Activated T-helper 1 cell treated with anti-CD3 and anti-CD28 coated beads, Interleukin-12 subunit alpha, Interleukin-12 subunit beta, Interleukin-2, Interleukin-4 antibody, amounts not matched to agents 30 ng/mL and 10 ng/mL and 1 ng/mL, durations not matched to agents 14 hours and 24 hours and 36 hours (primary cell): ENCODE measurements at regions not wholly inside any gene's neighbourhood (a gene's known extent, or its start where the extent isn't known, plus 50 kb on each side); places are given as distances from the start of the nearest gene placed in this dataset.

Experiments
- DNase-seq: peaks from one replicate; pipeline ENCODE4 v3.0.0; 2021; ENCODE audit warnings: low spot score
- H3K27ac Mint-ChIP-seq: one replicate; pipeline ENCODE4 v1.8.0; 2021; ENCODE audit warnings: mild to moderate bottlenecking, mixed read lengths
- H3K27me3 Mint-ChIP-seq: one replicate; pipeline ENCODE4 v1.8.0; 2022; ENCODE audit warnings: mild to moderate bottlenecking, moderate library complexity, mixed read lengths; ENCODE audit not compliant: insufficient read depth
- H3K36me3 Mint-ChIP-seq: one replicate; pipeline ENCODE4 v1.8.0; 2021; ENCODE audit warnings: low read depth, mixed read lengths
- H3K4me1 Mint-ChIP-seq: one replicate; pipeline ENCODE4 v1.8.0; 2021; ENCODE audit warnings: low read depth, mixed read lengths
- H3K4me3 Mint-ChIP-seq: one replicate; pipeline ENCODE4 v1.8.0; 2021; ENCODE audit warnings: mild to moderate bottlenecking, moderate library complexity, mixed read lengths
- H3K9me3 Mint-ChIP-seq: one replicate; pipeline ENCODE4 v1.8.0; 2021; ENCODE audit warnings: mixed read lengths
- intact Hi-C: fragments of 100-400 bp; cut with micrococcal nuclease; formaldehyde crosslinking; loops from one replicate; pipeline ENCODE4 v1.15.1; 2024

DNA sequence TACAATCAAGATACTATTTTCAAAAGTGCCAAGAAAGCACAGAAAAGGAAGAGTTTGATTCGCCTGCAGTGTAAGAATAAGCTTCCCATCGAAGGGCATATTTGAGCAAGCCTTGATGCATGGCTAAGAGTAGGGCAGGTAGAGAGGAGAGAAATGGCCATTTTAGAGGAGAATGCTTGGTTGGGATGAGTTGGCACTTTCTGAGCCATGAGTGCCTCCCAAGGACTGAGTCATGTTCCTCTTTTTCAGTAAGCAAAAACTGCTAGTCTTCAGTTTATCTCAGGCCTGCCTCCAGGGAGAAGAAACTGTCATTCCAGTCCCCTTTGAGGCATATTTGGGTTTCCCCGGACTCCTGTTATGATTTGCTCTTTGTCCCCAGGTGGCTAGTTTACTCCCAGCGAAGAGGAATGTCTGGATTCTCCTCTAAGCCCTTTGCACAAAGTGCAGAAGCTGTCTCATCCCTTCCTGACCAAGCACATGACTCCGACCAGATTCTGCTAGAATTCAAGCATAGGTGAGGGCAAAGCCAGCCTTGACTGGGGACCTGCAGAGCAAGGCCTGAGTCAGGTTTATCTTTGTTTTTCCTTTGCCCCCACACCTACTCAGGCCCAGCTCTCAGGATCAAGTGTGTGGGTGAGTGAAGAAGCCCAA, 115.2 kb downstream of the TTC32 start:
- Mint-ChIP-seq H3K4me1 (no peaks in the 10 kb centered on the region), H3K4me3 (no peak overlapping the region), H3K27me3 (peaks cover 1% of the 10 kb centered on the region), H3K27ac (no peak overlapping the region), H3K36me3 (no peaks in the 10 kb centered on the region), H3K9me3 (no peaks in the 10 kb centered on the region)
- intact Hi-C loops = no loop called here
- no peak for DNase-seq

DNA sequence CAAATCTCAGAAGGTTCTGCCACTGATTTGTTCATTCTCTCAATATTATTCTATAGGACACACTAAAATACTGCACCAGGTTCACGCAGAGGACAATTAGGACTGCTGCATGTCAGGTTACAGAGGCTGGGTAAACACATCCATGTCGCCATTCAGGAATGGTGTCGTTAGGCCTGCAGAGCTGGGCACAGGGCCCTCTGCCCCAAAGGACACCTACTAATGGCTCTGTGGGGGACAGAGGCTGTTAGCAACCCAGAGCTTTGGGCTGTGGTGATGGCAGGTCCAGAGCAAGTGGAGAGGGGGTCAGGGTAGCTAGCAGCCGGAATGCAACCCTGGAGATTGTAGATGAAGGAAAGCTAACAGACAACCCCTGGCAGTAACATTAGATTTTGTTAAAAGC, 115.9 kb downstream of the TTC32 start:
- H3K4me1 Mint-ChIP-seq = no peaks in the 10 kb centered on the region
- H3K27ac Mint-ChIP-seq = no peak overlapping the region
- H3K36me3 Mint-ChIP-seq = no peaks in the 10 kb centered on the region
- intact Hi-C loops = no loop called here
- H3K27me3 Mint-ChIP-seq = peaks cover 1% of the 10 kb centered on the region
- no peaks in the 10 kb centered on the region for H3K9me3 Mint-ChIP-seq
- no peak for DNase-seq
- no peak overlapping the region for H3K4me3 Mint-ChIP-seq

DNA sequence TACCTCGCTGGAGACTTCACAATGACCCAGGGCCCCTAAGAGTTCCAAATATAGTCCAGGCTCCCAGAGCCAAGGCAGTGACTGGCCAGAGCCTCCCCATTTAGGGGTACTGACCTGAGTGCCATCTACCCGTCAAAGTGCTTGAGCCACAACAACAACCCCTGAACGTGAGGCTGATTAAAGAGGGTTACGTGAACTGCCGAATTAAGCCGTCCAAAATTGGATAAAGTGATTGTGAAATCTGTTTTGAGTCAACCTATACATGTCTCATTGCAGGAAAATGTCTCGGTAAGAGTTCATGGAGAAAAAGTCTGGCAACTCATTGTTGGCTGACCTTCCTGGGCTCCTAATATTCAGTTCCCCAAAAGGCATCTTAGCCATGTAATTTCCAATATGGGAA, 116.3 kb downstream of the TTC32 start:
- DNase-seq = no peak

DNA sequence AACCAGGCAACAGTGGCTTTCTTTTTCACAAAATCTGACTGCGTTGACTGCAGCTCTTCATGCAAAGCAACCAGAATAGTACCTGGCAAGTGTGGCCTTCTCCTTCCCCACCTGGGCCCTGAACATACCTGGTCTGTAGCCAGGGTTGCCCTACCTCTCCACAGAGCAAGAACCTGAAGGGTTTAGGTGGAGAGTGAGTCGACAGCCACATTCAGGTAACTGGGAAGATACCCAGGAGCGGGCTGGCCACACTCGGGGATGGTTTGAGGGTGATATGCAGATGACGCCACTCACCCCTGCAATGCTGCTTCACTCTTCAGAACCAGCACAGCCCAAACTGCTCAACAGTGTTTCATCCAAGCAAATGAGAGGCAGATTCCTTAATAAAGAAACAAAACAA, 117.3 kb downstream of the TTC32 start:
- no peak overlapping the region for H3K4me3 Mint-ChIP-seq
- no peak overlapping the region for H3K27ac Mint-ChIP-seq
- H3K27me3 Mint-ChIP-seq = peaks cover 1% of the 10 kb centered on the region
- intact Hi-C loops = no loop called here
- H3K9me3 Mint-ChIP-seq = no peaks in the 10 kb centered on the region
- no peaks in the 10 kb centered on the region for H3K4me1 Mint-ChIP-seq
- H3K36me3 Mint-ChIP-seq = no peaks in the 10 kb centered on the region
- DNase-seq = no peak

More for the DNA sequence above, 116.3 kb downstream of the TTC32 start:
- Mint-ChIP-seq H3K36me3 (no peaks in the 10 kb centered on the region), H3K27ac (no peak overlapping the region), H3K27me3 (peaks cover 1% of the 10 kb centered on the region), H3K4me1 (no peaks in the 10 kb centered on the region), H3K4me3 (no peak overlapping the region), H3K9me3 (no peaks in the 10 kb centered on the region)
- intact Hi-C loops = no loop called here

DNA sequence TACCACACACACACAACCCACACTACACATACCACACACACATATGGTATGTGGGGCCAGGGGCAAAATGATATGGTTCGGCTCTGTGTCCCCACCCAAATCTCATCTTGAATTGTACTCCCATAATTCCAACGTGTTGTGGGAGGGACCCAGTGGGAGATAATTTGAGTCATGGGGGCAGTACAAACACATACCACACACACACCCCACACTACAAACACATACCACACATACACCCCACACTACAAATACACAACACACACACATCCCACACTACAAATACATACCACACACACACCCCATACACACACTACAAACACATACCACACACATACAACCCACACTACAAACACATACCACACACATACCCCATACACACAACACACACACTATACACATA, 117.8 kb downstream of the TTC32 start:
- H3K36me3 Mint-ChIP-seq = no peaks in the 10 kb centered on the region
- H3K27ac Mint-ChIP-seq = no peak overlapping the region
- intact Hi-C loops = no loop called here
- no peaks in the 10 kb centered on the region for H3K9me3 Mint-ChIP-seq
- no peak overlapping the region for H3K4me3 Mint-ChIP-seq
- DNase-seq = no peak
- peaks cover 1% of the 10 kb centered on the region for H3K27me3 Mint-ChIP-seq
- no peaks in the 10 kb centered on the region for H3K4me1 Mint-ChIP-seq

DNA sequence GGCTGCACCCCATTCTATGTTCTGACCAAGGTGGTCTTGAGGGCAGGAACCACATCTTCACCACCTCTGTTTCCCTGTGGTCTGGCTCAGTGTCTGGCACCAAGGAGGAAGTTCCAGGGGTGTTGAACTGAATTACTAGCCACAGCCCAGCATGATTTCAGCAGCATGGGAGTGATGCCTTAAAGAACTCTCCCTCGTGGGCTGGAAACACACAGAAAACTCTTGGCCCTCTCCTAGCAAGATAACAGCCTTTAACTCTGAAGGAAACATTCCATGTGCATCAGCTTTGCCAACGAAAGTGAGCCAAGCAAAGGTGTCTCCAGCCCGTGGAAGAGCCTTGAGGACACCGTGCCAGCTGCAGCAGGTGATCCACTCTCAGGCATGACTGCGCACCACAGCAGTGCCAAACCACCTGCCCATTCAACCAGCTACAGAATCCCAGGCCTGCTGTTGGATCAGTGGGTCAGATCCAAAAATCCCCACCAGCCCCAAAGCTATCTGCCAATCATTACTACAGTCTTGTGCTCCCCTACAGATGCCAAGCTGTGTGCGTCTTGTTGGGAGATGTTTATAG, 124.8 kb downstream of the TTC32 start:
- no peak for DNase-seq
- Mint-ChIP-seq H3K36me3 (no peaks in the 10 kb centered on the region), H3K4me1 (no peaks in the 10 kb centered on the region)

DNA sequence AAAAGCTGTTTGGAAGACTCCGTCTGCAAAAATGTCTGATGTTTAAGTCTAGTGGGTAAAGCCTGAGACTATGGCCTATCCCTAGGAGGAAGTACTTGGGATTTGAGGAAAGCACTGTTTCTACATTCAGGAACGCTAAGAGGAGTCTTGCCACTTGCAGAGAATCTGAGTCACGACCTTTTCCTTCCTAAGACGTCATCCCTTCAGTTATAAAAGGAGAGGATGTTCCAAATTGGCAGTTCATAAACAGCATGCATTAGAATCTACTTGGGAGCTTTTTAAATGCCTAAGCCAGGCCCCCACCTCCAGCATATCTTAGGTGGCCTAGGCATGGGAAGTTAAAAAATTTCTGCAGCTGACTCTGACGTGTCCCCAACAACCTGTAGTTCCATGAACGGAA, 125.9 kb downstream of the TTC32 start:
- no peaks in the 10 kb centered on the region for H3K4me1 Mint-ChIP-seq
- no peaks in the 10 kb centered on the region for H3K36me3 Mint-ChIP-seq
- H3K4me3 Mint-ChIP-seq = no peak overlapping the region
- H3K27ac Mint-ChIP-seq = no peak overlapping the region
- no peaks in the 10 kb centered on the region for H3K27me3 Mint-ChIP-seq
- no peak for DNase-seq
- H3K9me3 Mint-ChIP-seq = no peaks in the 10 kb centered on the region
- intact Hi-C loops = no loop called here

More for the DNA sequence above, 124.8 kb downstream of the TTC32 start:
- no peak overlapping the region for H3K27ac Mint-ChIP-seq
- H3K4me3 Mint-ChIP-seq = no peak overlapping the region
- intact Hi-C loops = no loop called here
- H3K9me3 Mint-ChIP-seq = no peaks in the 10 kb centered on the region
- no peaks in the 10 kb centered on the region for H3K27me3 Mint-ChIP-seq

DNA sequence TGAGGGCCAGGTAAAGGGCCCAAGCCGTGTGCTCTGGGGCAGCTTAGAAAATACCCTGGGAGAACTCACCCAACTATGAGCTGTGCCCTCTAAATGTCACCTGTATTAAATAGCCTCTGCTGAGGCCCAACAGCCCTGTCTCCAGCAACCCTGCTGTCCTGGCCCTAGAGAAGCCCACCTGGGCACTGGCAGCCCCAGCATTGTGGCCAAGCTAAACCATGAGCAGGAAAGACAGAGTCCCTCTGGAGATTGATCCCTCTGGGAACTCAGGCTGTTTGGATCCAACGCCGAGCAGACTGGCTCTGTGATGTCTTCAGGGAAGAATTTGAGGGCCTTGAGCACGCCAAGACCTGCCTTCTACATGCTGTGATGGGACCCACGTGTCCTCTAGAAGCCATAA, 126.5 kb downstream of the TTC32 start:
- Mint-ChIP-seq H3K27me3 (no peaks in the 10 kb centered on the region), H3K4me3 (no peak overlapping the region), H3K36me3 (no peaks in the 10 kb centered on the region)

DNA sequence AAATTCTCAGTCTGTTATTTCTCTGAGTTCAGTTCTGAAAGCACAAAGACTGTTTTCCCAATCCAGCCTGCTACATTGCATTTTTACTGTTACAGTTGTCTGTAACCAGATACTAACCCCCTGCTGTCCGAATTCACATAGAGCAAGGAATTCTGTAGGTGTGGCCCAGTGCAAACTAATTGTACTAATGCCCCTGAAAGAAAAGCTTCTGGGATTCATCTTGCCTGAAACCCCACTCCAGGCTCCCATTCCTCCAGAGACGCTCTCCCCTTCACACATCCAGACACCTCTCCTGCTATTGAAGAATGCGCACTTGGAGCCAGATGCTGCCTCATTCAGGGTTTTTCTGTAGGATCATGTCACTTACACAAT, 127.0 kb downstream of the TTC32 start:
- no peaks in the 10 kb centered on the region for H3K9me3 Mint-ChIP-seq
- no peaks in the 10 kb centered on the region for H3K4me1 Mint-ChIP-seq
- no peak for DNase-seq
- intact Hi-C loops = no loop called here
- H3K27me3 Mint-ChIP-seq = peaks cover 2% of the 10 kb centered on the region
- H3K4me3 Mint-ChIP-seq = no peak overlapping the region
- no peak overlapping the region for H3K27ac Mint-ChIP-seq
- H3K36me3 Mint-ChIP-seq = no peaks in the 10 kb centered on the region

More for the DNA sequence above, 126.5 kb downstream of the TTC32 start:
- DNase-seq = no peak
- H3K4me1 Mint-ChIP-seq = no peaks in the 10 kb centered on the region
- no peak overlapping the region for H3K27ac Mint-ChIP-seq
- intact Hi-C loops = no loop called here
- no peaks in the 10 kb centered on the region for H3K9me3 Mint-ChIP-seq

DNA sequence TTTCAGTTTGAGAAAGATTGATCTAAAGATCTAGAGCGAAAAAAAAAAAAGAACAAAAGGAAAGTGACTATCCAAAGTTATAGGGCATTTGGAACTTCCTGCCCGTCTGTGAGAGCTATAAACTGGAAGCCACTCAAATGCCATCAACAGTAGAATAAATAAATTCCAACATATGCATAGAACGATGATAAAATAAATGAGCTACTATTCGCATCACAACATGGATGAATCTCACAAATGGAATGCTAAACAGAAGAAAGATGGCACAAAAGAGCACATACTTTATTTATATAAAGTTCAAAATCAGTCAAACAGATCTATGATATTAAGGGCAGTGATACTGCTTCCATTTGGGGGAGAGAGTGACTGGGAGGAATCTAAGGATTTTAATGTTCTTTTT, 128.8 kb downstream of the TTC32 start:
- H3K27me3 Mint-ChIP-seq = peaks cover 2% of the 10 kb centered on the region
- H3K4me1 Mint-ChIP-seq = no peaks in the 10 kb centered on the region
- no peak overlapping the region for H3K4me3 Mint-ChIP-seq
- intact Hi-C loops = no loop called here
- DNase-seq = no peak
- H3K9me3 Mint-ChIP-seq = no peaks in the 10 kb centered on the region
- no peak overlapping the region for H3K27ac Mint-ChIP-seq
- no peaks in the 10 kb centered on the region for H3K36me3 Mint-ChIP-seq

DNA sequence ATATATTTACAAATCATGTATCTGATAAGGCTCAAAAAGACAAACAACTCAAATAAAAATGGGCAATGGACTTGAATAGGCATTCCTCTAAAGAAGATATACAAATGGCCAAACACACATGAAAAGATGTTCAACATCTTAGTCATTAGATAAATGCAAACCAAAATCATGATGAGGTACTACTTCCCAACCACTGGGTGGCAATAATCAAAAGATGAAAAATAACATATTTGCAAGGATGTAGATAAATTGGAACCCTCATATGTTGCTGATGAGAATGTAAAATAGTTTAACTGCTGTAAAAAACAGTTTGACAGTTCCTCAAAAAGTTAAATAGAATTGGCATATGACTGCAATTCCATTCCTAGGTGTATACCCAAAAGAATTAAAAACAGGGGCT, 132.3 kb downstream of the TTC32 start:
- Mint-ChIP-seq H3K9me3 (no peaks in the 10 kb centered on the region), H3K4me3 (no peak overlapping the region), H3K27me3 (peaks cover 5% of the 10 kb centered on the region), H3K36me3 (no peaks in the 10 kb centered on the region), H3K4me1 (no peaks in the 10 kb centered on the region), H3K27ac (no peak overlapping the region)
- no peak for DNase-seq
- intact Hi-C loops = loop anchor here (5.0 kb wide), 1 partner anchor 93 kb away; no protein-coding TSS in a partner anchor

DNA sequence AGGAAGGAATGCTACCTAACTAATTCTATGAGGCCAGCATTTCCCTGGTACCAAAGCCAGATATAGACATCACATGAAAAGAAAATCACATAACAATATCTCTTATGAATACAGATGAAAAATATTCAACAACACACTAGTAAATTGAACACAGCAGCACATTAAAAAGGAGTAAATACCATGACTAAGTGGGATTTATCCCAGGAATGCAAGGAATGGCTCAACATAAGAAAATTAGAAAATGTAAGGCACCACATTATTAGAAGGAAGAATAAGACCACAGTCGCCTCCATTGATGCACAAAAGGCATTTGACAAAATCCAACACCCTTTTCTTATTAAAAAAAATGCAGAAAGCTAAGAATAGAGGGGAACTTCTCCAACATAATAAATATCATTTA, 133.9 kb downstream of the TTC32 start:
- Mint-ChIP-seq H3K4me1 (no peaks in the 10 kb centered on the region), H3K4me3 (no peak overlapping the region), H3K27me3 (peaks cover 5% of the 10 kb centered on the region), H3K9me3 (no peaks in the 10 kb centered on the region), H3K36me3 (no peaks in the 10 kb centered on the region), H3K27ac (no peak overlapping the region)
- DNase-seq = no peak
- intact Hi-C loops = loop anchor here (5.0 kb wide), 1 partner anchor 94 kb away; no protein-coding TSS in a partner anchor

DNA sequence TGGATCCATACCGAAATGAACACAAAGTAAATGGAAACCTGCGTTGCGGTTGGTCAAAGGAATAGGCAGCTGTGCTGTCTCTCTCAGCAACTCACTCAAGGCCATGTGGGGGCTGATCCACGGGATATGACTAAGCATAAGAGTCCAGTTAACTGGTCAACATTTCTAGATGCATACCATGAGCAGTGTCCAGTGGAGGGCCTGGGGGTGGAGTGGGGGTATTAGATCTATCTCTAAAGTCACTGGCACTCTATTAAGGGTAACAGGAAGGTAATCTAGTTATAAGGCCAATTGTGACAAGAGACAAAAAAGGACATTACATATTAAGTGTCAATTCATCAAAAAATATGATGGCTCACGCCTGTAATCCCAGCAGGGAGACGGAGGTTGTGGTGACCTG, 136.8 kb downstream of the TTC32 start:
- intact Hi-C loops = loop anchor here (5.0 kb wide), 1 partner anchor 97 kb away; no protein-coding TSS in a partner anchor
- no peak for DNase-seq
- Mint-ChIP-seq H3K4me1 (no peaks in the 10 kb centered on the region), H3K9me3 (no peaks in the 10 kb centered on the region), H3K27me3 (peaks cover 4% of the 10 kb centered on the region), H3K27ac (no peak overlapping the region), H3K36me3 (no peaks in the 10 kb centered on the region), H3K4me3 (no peak overlapping the region)

DNA sequence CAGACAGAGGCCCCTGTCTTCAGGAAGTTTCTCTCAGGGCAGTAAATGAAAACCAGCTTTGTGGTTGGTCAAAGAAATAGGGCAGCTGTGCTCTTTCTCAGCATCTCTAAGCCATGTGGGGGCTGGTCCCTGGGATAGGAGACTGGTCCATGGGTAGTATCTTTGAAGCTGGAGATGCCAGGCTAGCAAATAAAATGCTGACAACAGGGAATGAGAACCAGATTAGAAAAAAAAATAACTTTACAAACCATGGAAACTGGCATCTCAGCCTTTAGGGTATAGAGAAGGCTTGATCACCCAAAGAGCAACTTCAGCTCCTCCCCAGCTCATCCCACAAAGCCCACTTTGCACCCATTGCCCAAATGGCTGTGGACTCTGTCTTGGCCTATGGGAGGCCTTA, 138.1 kb downstream of the TTC32 start:
- intact Hi-C loops = no loop called here
- no peak overlapping the region for H3K4me3 Mint-ChIP-seq

More for the DNA sequence above, 138.1 kb downstream of the TTC32 start:
- DNase-seq = no peak
- peaks cover 3% of the 10 kb centered on the region for H3K27me3 Mint-ChIP-seq
- no peaks in the 10 kb centered on the region for H3K4me1 Mint-ChIP-seq
- no peaks in the 10 kb centered on the region for H3K36me3 Mint-ChIP-seq
- H3K9me3 Mint-ChIP-seq = no peaks in the 10 kb centered on the region
- no peak overlapping the region for H3K27ac Mint-ChIP-seq
